ENCODE measurements at regions not wholly inside any gene's neighbourhood (a gene's known extent, or its start where the extent isn't known, plus 50 kb on each side); places are given as distances from the start of the nearest gene placed in this dataset.

- TF ChIP-seq CTCF (conservative IDR thresholded peaks at IDR 0.05) = no peak
- no peak overlapping the region for H3K27ac ChIP-seq
Measured at GRCh38 chr12:90280033-90280432, 571.4 kb upstream of the ATP2B1 start.

DNA sequence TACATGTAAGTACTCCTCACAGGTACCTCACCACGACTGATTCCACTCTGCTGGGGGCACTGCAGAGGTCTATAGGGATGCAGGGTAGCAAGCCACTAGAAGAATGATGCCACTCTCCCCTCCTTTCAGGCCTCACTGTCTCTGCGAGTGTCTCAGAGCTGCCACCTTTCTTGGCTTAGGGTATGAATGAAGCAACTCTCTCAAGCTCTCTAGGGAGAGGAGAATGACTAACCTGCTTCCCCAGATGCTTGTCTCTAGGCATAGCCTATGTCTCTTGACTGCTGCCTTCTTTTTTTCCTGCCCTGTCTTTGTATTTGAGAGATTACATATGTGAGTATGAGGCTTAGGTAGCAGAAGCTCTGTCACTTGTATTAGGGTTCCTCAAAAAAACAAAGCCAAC lies 566.5 kb upstream of the ATP2B1 start:
- H3K27ac ChIP-seq = no peak overlapping the region
- no peak for TF ChIP-seq CTCF (conservative IDR thresholded peaks at IDR 0.05)

GRCh38 chr12:90274407-90274806 lies 565.8 kb upstream of the ATP2B1 start:
- TF ChIP-seq CTCF (conservative IDR thresholded peaks at IDR 0.05) = peak; percentile 66
- no peak overlapping the region for H3K27ac ChIP-seq

DNA sequence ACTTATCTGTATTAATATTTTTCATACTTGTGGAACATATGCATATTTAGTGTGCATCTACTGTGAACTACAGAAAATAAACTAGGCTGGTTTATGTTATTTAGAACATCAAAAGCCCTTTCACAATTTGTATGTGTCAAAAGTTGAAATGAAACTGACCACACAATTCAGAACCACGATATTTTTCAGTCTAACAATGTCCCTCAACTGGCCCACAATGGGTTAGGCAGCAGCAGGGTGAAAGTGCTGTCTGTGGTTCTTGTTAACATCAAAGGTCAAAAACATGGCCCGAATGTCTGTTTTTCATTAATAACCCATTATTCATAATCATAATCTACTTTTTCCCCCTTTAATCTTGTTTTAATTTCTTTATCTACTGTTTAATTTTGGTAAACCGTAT lies 559.9 kb upstream of the ATP2B1 start:
- no peak overlapping the region for H3K27ac ChIP-seq
- no peak for TF ChIP-seq CTCF (conservative IDR thresholded peaks at IDR 0.05)

- TF ChIP-seq CTCF (conservative IDR thresholded peaks at IDR 0.05) = no peak
- no peak overlapping the region for H3K27ac ChIP-seq
Measured at GRCh38 chr12:90262251-90262650, 553.6 kb upstream of the ATP2B1 start.

DNA sequence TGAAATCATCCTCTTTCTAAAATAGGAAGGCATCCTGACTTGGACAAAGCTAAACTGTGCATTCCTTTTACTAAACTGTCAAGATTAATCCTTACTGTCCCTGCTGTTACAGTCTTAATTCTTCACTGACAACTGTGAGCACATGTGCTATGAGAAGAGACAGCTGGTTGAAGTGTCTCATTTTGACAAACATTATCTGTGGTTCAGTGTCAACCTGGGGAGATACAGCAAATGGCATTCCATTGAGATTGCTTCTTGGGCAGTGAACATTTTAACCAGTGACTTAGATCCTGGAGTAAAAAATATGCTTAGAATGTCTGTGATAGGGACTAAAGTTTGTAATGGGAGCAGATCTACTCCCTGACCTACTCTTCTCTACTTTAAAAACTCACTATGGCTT lies 552.6 kb upstream of the ATP2B1 start:
- no peak for TF ChIP-seq CTCF (conservative IDR thresholded peaks at IDR 0.05)
- no peak overlapping the region for H3K27ac ChIP-seq

GRCh38 chr12:90260136-90260535 lies 551.5 kb upstream of the ATP2B1 start:
- no peak for TF ChIP-seq CTCF (conservative IDR thresholded peaks at IDR 0.05)
- H3K27ac ChIP-seq = no peak overlapping the region

Measured in VCaP (cell line).